HepG2 (cell line): ENCODE measurements at regions not wholly inside any gene's neighbourhood (a gene's known extent, or its start where the extent isn't known, plus 50 kb on each side); places are given as distances from the start of the nearest gene placed in this dataset.

Source experiments
- ATAC-seq: fragments of 200-7000 bp; cut with Tn5 transposase; 3 replicates; pipeline ENCODE4 v1.9.1; 2020; ENCODE audit warnings: mild to moderate bottlenecking, moderate library complexity
- BruUV-seq: library from RNA; stranded (reverse); fragments of 400-500 nt; replicated peaks from 2 replicates; lab custom pipeline; 2021; lab: Mats Ljungman, UMichigan
- CTCF ChIA-PET: fragments of 300-600 bp; formaldehyde crosslinking; extraction: SDS; loops from one replicate; lab custom pipeline; 2021; ENCODE audit warnings: low total read pairs, inconsistent platforms, low intra/inter-chr PET ratio; lab: Yijun Ruan, JAX
- POLR2A ChIA-PET: fragments of 350-600 bp; sonication (Branson Sonifier 250); formaldehyde crosslinking; loops from one replicate; lab custom pipeline; 2020; ENCODE audit warnings: antibody characterized with exemption, inconsistent platforms; lab: Yijun Ruan, JAX
- DNase-seq: peaks from one replicate; pipeline ENCODE4 v3.0.0-alpha.2; 2015; ENCODE audit warnings: low spot score
- FAIRE-seq: peaks from 3 replicates; lab custom pipeline; 2011; peaks lifted over from hg19 to GRCh38; lab: Jason Lieb, UNC
- H2AFZ ChIP-seq: one replicate; pipeline ENCODE4 v1.6.1; 2011; ENCODE audit warnings: low read length, inconsistent platforms
- H3K27ac ChIP-seq: fragments of 300-600 bp; 3 replicates; pipeline ENCODE4 v1.8.0; 2011; ENCODE audit warnings: mixed run types, mild to moderate bottlenecking, mixed read lengths, low read length, inconsistent platforms; ENCODE audit not compliant: insufficient read depth; ENCODE audit errors: extremely low read length
- H3K27me3 ChIP-seq, 2 experiments: fragments of 200-600 bp in 1 of 2; 2 replicates in 1 of 2; 3 replicates in 1 of 2; pipeline versions ENCODE4 v1.6.0 to v1.8.0; 2011; ENCODE audit warnings: low read length in 2 of 2, mild to moderate bottlenecking in 2 of 2, moderate library complexity in 2 of 2, inconsistent platforms in 1 of 2; ENCODE audit not compliant: insufficient read depth in 2 of 2, control insufficient read depth in 1 of 2
- H3K36me3 ChIP-seq, 2 experiments: fragments of 200-600 bp in 1 of 2; replicated peaks in 1 of 2; 2 replicates in 1 of 2; 3 replicates in 1 of 2; pipeline versions ENCODE4 v1.5.1 to v1.8.0; 2011; ENCODE audit warnings: low read length in 2 of 2, inconsistent platforms in 1 of 2; ENCODE audit not compliant: insufficient read depth in 2 of 2, control insufficient read depth in 1 of 2
- H3K4me1 ChIP-seq: 2 replicates; pipeline ENCODE4 v1.5.1; 2012; ENCODE audit warnings: low read length, inconsistent platforms; ENCODE audit not compliant: insufficient read depth
- H3K4me2 ChIP-seq: 2 replicates; pipeline ENCODE4 v1.6.0; 2011; ENCODE audit warnings: low read depth, low read length, inconsistent platforms
- H3K4me3 ChIP-seq, 3 experiments: fragments of 200-600 bp in 1 of 3; sonication (generic), shearing (Covaris generic) in 1 of 3; replicated peaks in 1 of 3; 2 replicates each; pipeline ENCODE4 v1.5.1; 2011 to 2016; ENCODE audit warnings: low read length in 3 of 3, inconsistent platforms in 2 of 3, low read depth in 2 of 3, mild to moderate bottlenecking in 2 of 3, control low read depth in 1 of 3, mixed read lengths in 1 of 3; ENCODE audit not compliant: insufficient read depth in 1 of 3
- H3K79me2 ChIP-seq: one replicate; pipeline ENCODE4 v1.6.1; 2011; ENCODE audit warnings: low read length, inconsistent platforms; ENCODE audit not compliant: insufficient read depth
- H3K9ac ChIP-seq: 2 replicates; pipeline ENCODE4 v1.6.0; 2011; ENCODE audit warnings: mild to moderate bottlenecking, low read depth, low read length, inconsistent platforms; ENCODE audit not compliant: insufficient read depth
- H3K9me3 ChIP-seq: 2 replicates; pipeline ENCODE4 v1.5.1; 2012; ENCODE audit warnings: mild to moderate bottlenecking, low read length
- H4K20me1 ChIP-seq: 2 replicates; pipeline ENCODE4 v1.6.0; 2011; ENCODE audit warnings: inconsistent platforms, mild to moderate bottlenecking, low read length, moderate library complexity; ENCODE audit not compliant: insufficient read depth
- CTCF ChIP-seq: sonication (generic); formaldehyde crosslinking; IDR thresholded peaks from 2 replicates; pipeline ENCODE4 v1.5.0; 2020; ENCODE audit warnings: mild to moderate bottlenecking, missing genetic modification reagents, moderate library complexity
- MBNL3 ChIP-seq: fragments of 250-450 bp; sonication (Bioruptor Pico); conservative IDR thresholded peaks from 2 replicates; pipeline ENCODE4 v1.8.0; 2022; ENCODE audit warnings: mild to moderate bottlenecking, inconsistent platforms
- MED13 ChIP-seq: sonication (generic); formaldehyde crosslinking; IDR thresholded peaks from 2 replicates; pipeline ENCODE4 v1.5.0; 2020; ENCODE audit warnings: missing genetic modification reagents
- RAD21 ChIP-seq: fragments of 450-650 bp; formaldehyde crosslinking; IDR thresholded peaks from 2 replicates; pipeline ENCODE4 v1.5.0; 2020; ENCODE audit warnings: mild to moderate bottlenecking
- SMC3 ChIP-seq: IDR thresholded peaks from 2 replicates; pipeline ENCODE4 v1.6.1; 2011; ENCODE audit warnings: low read length, improper control_type of control experiment
- STAG1 ChIP-seq: sonication (generic); formaldehyde crosslinking; IDR thresholded peaks from 2 replicates; pipeline ENCODE4 v1.4.0; 2020; ENCODE audit warnings: missing genetic modification reagents
- ZBTB7B ChIP-seq: sonication (generic); formaldehyde crosslinking; IDR thresholded peaks from 2 replicates; pipeline ENCODE4 v1.4.0; 2020; ENCODE audit warnings: missing genetic modification reagents
- whole genome bisulfite sequencing: methylation state at CpG from one replicate; pipeline ENCODE4 v1.1.6; 2017; ENCODE audit warnings: low lambda C conversion rate; 5-methylcytosine and 5-hydroxymethylcytosine counted together
- in situ Hi-C: cut with HindIII; loops from 2 replicates; pipeline ENCODE4 v1.10.0; 2017; ENCODE audit warnings: low pct_unique_long_range_greater_than_20kb; ENCODE audit not compliant: extremely low pct_ligation_motif_present
- intact Hi-C: fragments of 100-400 bp; cut with micrococcal nuclease; formaldehyde crosslinking; loops from one replicate; pipeline ENCODE4 v1.10.0; 2022; ENCODE audit not compliant: unreplicated experiment

GRCh38 chr5:112551419-112552032 is 132.4 kb upstream of the EPB41L4A start:
- Histone ChIP-seq H3K4me2 (peak overlapping the region; percentile 24), H2AFZ (no peak overlapping the region), H4K20me1 (no peaks in the 10 kb centered on the region), H3K4me1 (peaks cover 10% of the 10 kb centered on the region; the same call in 1 of the 2 replicates), H3K36me3 (no peaks in the 10 kb centered on the region), H3K27ac (no peak overlapping the region), H3K9me3 (no peaks in the 10 kb centered on the region), H3K9ac (no peak overlapping the region), H3K27me3 (no peaks in the 10 kb centered on the region), H3K79me2 (no peaks in the 10 kb centered on the region), H3K4me3 (no peak overlapping the region)
- peak; percentile 83 for FAIRE-seq
- peak; percentile 83 for ATAC-seq
- in situ Hi-C loops, result loop anchor here (5.0 to 10.0 kb wide), 3 partner anchors 53 to 296 kb away; no protein-coding TSS in a partner anchor
- ChIA-PET CTCF (interaction anchor here (1.2 to 2.0 kb wide), 3 partner anchors 54 to 296 kb away, joined by 4 to 20 read pairs (median 12); no protein-coding TSS in a partner anchor), POLR2A (no interaction called here)
- DNase-seq, result peak; percentile 39
- intact Hi-C loops, result loop anchor here (1.0 to 2.0 kb wide), 4 partner anchors 54 to 297 kb away; no protein-coding TSS in a partner anchor
- no peak for TF ChIP-seq MED13 (CRISPR knock-in tag)
- TF ChIP-seq MBNL3 (CRISPR knock-in tag), result no peak
- TF ChIP-seq ZBTB7B, result no peak
- TF ChIP-seq SMC3, result peak; percentile 69
- TF ChIP-seq STAG1, result peak; percentile 80
- TF ChIP-seq RAD21 (CRISPR knock-in tag), result peak; percentile 76
- TF ChIP-seq CTCF (CRISPR knock-in tag), result peak; percentile 79
- no TSS peak for BruUV-seq
- WGBS, result under 1% methylated on average over 5 of the region's 5 CpGs
